HG03565 (cell line): ENCODE measurements at regions not wholly inside any gene's neighbourhood (a gene's known extent, or its start where the extent isn't known, plus 50 kb on each side); places are given as distances from the start of the nearest gene placed in this dataset.
"Not testable (repeated sequence)": the region's sequence is repeated elsewhere in the genome, so short reads cannot be mapped to it uniquely, and the experiment has no call there.

Experiments used
- ATAC-seq: cut with Tn5 transposase; IDR thresholded peaks from one replicate; pipeline ENCODE4 v1.9.1; 2021; ENCODE audit warnings: mild to moderate bottlenecking, moderate library complexity; ENCODE audit not compliant: unreplicated experiment

- no peak for ATAC-seq
Measured at GRCh38 chr7:104264285-104264684, 56.5 kb upstream of the ORC5 start.

DNA sequence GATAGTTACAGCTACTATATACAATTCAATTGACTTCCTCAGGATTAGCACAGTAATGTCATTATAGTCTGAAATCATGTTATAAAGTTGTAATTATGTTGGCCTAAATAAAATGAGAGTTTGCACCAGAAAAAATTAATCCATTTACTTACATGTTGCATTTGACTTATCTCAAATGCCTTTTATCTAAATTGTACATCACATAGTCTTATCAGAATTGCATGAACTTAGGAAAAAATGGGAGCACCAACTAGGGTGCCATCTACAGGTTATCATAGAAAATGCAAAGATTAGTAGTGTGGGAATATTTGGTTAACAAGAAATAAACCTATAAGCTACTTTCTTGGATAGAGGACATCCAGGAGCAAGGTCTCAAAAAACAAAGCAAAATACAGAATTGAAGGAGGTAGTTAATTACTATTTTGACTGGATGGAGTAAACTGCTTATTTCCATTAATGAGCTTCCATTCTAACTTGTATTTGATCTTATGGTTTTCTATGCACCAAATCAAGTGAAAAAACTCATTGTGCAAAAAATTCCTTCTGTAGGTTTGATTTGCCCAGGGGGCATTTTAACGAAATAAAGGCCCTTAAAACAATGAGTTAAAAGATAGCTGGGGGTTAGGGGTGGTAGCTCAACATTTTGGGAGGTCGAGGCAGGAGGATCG is 60.0 kb upstream of the ORC5 start:
- no peak for ATAC-seq

DNA sequence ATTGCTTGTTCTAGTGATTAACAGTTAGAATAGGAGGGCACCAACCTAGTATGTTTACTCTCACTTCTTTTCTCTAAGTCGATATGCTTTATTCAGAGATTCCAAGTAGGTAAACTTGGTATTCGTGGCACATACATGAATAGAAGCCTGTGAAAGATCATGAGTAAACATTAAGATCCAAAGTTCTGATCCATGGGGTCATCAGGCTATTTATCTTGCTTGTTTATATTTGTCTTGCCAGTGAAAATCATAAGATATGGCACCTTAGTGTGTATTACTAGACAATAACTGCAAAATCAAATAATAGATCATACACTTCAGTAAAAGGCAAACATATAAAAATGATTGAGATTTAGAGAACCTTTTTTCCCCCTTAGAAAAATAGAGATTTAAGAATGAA is 56.5 kb upstream of the LHFPL3 start:
- no peak for ATAC-seq

- ATAC-seq = peak; percentile 63
Measured at GRCh38 chr7:104272767-104273384, 55.5 kb upstream of the LHFPL3 start.

GRCh38 chr7:104275900-104276299 is 52.5 kb upstream of the LHFPL3 start:
- ATAC-seq = no peak

DNA sequence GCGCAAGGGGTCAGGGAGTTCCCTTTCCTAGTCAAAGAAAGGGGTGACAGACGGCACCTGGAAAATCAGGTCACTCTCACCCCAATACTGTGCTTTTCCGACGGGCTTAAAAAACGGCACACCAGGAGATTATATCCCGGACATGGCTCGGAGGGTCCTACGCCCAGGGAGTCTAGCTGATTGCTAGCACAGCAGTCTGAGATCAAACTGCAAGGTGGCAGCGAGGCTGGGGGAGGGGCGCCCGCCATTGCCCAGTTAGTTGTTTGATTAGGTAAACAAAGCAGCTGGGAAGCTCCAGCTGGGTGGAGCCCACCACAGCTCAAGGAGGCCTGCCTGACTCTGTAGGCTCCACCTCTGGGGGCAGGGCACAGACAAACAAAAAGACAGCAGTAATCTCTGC is 51.7 kb upstream of the LHFPL3 start:
- ATAC-seq = not testable (repeated sequence)
